ENCODE measurements at regions not wholly inside any gene's neighbourhood (a gene's known extent, or its start where the extent isn't known, plus 50 kb on each side); places are given as distances from the start of the nearest gene placed in this dataset.

DNA sequence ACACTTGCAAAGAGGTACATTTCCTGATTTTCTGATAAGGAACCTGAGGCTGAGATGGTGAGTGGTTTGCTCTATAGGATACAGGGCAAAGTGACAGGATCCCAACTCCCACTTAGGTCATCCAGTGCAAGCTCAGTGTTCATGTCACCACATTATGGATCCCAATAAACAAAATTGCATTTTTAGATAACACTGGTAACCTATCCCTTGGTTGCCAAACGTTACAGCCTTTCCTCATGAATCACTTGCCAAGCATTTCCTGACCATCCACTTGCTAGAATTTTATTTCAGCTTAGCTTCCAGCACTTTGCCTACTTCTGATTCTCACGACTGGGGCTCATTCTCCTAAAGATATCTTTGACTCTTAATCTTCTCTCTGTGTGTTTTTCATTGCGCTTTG, 131.4 kb upstream of the ODAD2 start:
- Histone ChIP-seq H3K4me1 (peaks cover 0 to 4% of the 10 kb centered on the region in 2 donors), H3K4me3 (no peak overlapping the region), H3K36me3 (no peaks in the 10 kb centered on the region), H3K9me3 (no peaks in the 10 kb centered on the region), H3K27me3 (no peaks in the 10 kb centered on the region), H3K27ac (no peak overlapping the region)
- intact Hi-C loops (cut with DNase I; ENCODE audit: low total_unique reads) (no loop called here), in situ Hi-C loops (cut with MboI; ENCODE audit: low sequenced_read_pairs in 4 of 4) (no loop called here)
- TF ChIP-seq, protein P1, sequence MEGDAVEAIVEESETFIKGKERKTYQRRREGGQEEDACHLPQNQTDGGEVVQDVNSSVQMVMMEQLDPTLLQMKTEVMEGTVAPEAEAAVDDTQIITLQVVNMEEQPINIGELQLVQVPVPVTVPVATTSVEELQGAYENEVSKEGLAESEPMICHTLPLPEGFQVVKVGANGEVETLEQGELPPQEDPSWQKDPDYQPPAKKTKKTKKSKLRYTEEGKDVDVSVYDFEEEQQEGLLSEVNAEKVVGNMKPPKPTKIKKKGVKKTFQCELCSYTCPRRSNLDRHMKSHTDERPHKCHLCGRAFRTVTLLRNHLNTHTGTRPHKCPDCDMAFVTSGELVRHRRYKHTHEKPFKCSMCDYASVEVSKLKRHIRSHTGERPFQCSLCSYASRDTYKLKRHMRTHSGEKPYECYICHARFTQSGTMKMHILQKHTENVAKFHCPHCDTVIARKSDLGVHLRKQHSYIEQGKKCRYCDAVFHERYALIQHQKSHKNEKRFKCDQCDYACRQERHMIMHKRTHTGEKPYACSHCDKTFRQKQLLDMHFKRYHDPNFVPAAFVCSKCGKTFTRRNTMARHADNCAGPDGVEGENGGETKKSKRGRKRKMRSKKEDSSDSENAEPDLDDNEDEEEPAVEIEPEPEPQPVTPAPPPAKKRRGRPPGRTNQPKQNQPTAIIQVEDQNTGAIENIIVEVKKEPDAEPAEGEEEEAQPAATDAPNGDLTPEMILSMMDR (IDR thresholded peaks at IDR 0.05 in 4 of 5, conservative IDR thresholded peaks at IDR 0.05 in 1 of 5), result no peak
- no peak for TF ChIP-seq POLR2A (IDR thresholded peaks at IDR 0.05)
- ATAC-seq (no peak), DNase-seq (no peak)

DNA sequence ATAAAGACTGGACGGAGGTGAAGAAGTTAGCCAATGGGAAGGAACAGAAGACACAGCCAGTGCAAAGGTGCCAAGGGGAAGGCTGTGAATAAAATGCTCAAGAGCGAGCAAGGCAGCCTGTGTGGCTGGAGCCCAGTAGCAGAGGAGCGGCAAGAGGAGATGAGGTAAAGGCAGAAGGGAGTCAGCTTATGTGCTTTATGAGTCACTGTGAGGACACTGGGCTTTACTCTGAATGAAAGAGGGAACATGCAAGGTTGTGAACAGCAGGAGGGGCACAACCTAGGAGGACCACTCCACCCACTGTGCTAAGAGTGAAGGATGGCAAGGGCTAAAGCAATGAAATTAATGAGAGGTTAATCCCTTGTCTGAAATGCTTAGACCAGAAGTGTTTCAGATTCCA, 129.0 kb upstream of the ODAD2 start:
- H3K4me3 ChIP-seq, result no peak overlapping the region

DNA sequence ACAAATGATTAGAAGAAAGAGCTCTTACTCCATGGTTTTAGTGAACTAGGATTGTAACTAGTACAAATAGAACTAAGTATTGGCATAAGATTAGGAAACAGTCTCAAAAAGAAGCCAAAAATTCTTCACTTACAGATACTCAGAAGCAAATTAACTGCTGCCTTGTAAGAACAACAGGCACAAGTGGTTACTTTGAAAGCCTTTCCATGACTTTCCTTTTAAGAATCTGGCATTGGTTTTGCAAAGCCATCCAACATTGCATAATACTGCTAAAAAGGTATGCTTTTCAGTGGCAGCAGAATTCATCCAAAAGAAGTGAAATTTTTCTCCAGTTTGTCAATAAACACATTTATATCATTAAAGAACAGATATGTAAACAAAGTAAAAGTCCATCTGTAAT, 126.8 kb upstream of the ODAD2 start:
- Histone ChIP-seq H3K4me3 (no peak overlapping the region), H3K36me3 (no peaks in the 10 kb centered on the region), H3K4me1 (peaks cover 0 to 18% of the 10 kb centered on the region in 2 donors), H3K9me3 (no peaks in the 10 kb centered on the region), H3K27me3 (no peaks in the 10 kb centered on the region), H3K27ac (no peak overlapping the region)
- in situ Hi-C loops (cut with MboI; ENCODE audit: low sequenced_read_pairs in 4 of 4), result no loop called here
- TF ChIP-seq, protein P1 (IDR thresholded peaks at IDR 0.05 in 4 of 5, conservative IDR thresholded peaks at IDR 0.05 in 1 of 5), result no peak
- TF ChIP-seq POLR2A (IDR thresholded peaks at IDR 0.05), result no peak
- DNase-seq (no peak), ATAC-seq (no peak)
- intact Hi-C loops (cut with DNase I; ENCODE audit: low total_unique reads), result no loop called here

More for the DNA sequence above, 129.0 kb upstream of the ODAD2 start:
- ATAC-seq (no peak), DNase-seq (no peak)
- intact Hi-C loops (cut with DNase I; ENCODE audit: low total_unique reads) (no loop called here), in situ Hi-C loops (cut with MboI; ENCODE audit: low sequenced_read_pairs in 4 of 4) (no loop called here)
- Histone ChIP-seq H3K27me3 (no peaks in the 10 kb centered on the region), H3K36me3 (no peaks in the 10 kb centered on the region), H3K27ac (no peak overlapping the region), H3K9me3 (no peaks in the 10 kb centered on the region), H3K4me1 (peaks cover 0 to 17% of the 10 kb centered on the region in 2 donors)
- TF ChIP-seq POLR2A (IDR thresholded peaks at IDR 0.05), result no peak
- TF ChIP-seq, protein P1 (IDR thresholded peaks at IDR 0.05 in 4 of 5, conservative IDR thresholded peaks at IDR 0.05 in 1 of 5), result no peak

DNA sequence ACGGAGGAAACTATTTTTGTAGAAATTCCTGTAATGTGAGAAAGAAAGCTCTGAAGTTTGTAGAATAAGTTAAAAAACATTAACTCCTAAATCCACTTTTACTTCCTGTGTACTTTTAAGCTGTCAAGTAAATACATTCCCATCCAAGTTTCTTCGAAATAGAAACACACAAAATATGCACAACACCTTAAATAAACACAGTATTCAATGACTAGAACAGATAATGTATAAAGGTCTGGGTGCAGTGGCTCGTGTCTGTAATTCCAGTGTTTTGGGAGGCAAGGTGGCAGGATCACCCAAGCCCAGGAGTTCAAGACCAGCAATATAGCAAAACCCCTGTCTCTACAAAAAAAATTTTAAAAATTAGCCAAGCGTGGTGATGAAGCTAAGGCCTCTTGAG, 121.9 kb upstream of the ODAD2 start:
- ATAC-seq (no peak), DNase-seq (no peak)
- peaks cover 4 to 39% of the 10 kb centered on the region in 2 donors for H3K4me1 ChIP-seq
- H3K27me3 ChIP-seq, result no peaks in the 10 kb centered on the region
- H3K36me3 ChIP-seq, result no peaks in the 10 kb centered on the region
- no peak overlapping the region for H3K27ac ChIP-seq
- H3K4me3 ChIP-seq, result no peak overlapping the region
- intact Hi-C loops (cut with DNase I; ENCODE audit: low total_unique reads), result no loop called here
- H3K9me3 ChIP-seq, result no peaks in the 10 kb centered on the region
- in situ Hi-C loops (cut with MboI; ENCODE audit: low sequenced_read_pairs in 4 of 4), result no loop called here
- TF ChIP-seq, protein P1 (IDR thresholded peaks at IDR 0.05 in 4 of 5, conservative IDR thresholded peaks at IDR 0.05 in 1 of 5), result no peak
- TF ChIP-seq POLR2A (IDR thresholded peaks at IDR 0.05), result no peak

DNA sequence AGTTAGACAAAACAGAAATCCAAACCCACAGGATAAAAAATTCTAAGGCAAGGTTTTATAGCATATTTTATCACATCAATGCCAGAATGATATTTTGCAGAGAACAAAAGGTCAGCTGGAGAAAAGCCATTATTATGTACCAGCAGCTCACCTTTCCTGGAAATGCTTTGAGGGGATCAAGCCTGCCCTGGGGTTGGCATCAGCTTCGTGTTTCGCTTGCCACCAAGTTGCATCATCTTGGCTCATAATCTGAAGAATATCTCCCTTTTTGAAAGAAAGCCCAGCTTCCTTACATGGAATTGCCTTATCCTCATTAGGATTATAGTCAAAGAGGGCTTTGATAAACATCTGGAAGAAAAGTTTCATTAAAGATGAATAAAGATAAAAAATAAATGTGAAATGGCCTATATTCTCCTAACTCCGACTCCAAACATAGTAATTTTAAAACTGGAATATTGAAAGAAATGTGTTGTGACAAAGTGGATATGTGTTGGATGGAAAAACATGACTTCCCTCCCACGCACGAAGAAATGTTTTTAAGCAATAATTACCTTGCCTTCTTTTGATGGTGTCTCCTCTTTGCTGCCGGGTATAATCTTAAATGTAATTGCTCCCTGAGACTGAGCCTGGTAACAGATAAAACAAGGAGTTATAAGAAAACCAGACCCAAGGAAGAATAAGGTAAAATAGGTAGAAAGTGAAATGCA, 121.3 kb upstream of the ODAD2 start:
- Histone ChIP-seq H3K27me3 (no peaks in the 10 kb centered on the region), H3K9me3 (no peaks in the 10 kb centered on the region), H3K36me3 (no peaks in the 10 kb centered on the region), H3K27ac (no peak overlapping the region), H3K4me3 (no peak overlapping the region), H3K4me1 (peaks cover 4 to 35% of the 10 kb centered on the region in 2 donors)
- in situ Hi-C loops (cut with MboI; ENCODE audit: low sequenced_read_pairs in 4 of 4), result no loop called here
- intact Hi-C loops (cut with DNase I; ENCODE audit: low total_unique reads), result no loop called here
- no peak for ATAC-seq
- TF ChIP-seq POLR2A (IDR thresholded peaks at IDR 0.05), result no peak
- TF ChIP-seq, protein P1 (IDR thresholded peaks at IDR 0.05 in 4 of 5, conservative IDR thresholded peaks at IDR 0.05 in 1 of 5), result no peak
- DNase-seq, result no peak
